HepG2 (cell line): ENCODE measurements at regions not wholly inside any gene's neighbourhood (a gene's known extent, or its start where the extent isn't known, plus 50 kb on each side); places are given as distances from the start of the nearest gene placed in this dataset.

Experiments used
- ARID5B ChIP-seq: IDR thresholded peaks from 2 replicates; pipeline ENCODE4 v1.4.0; 2020; ENCODE audit warnings: mild to moderate bottlenecking, missing genetic modification reagents
- CBFB ChIP-seq: sonication (generic); formaldehyde crosslinking; IDR thresholded peaks from 2 replicates; pipeline ENCODE4 v1.4.0; 2020; ENCODE audit warnings: missing genetic modification reagents
- CREB1 ChIP-seq, 2 experiments: fragments of 450-650 bp in 1 of 2; IDR thresholded peaks; 2 replicates each; pipeline ENCODE4 v1.6.1; 2016 to 2017; ENCODE audit warnings: control low read depth in 1 of 2, mild to moderate bottlenecking in 1 of 2, missing compliant biosample characterization in 1 of 2, missing genetic modification characterization in 1 of 2
- CTCF ChIP-seq: sonication (generic); formaldehyde crosslinking; IDR thresholded peaks from 2 replicates; pipeline ENCODE4 v1.5.0; 2020; ENCODE audit warnings: mild to moderate bottlenecking, missing genetic modification reagents, moderate library complexity
- JUND ChIP-seq: sonication (generic); formaldehyde crosslinking; IDR thresholded peaks from 2 replicates; pipeline ENCODE4 v1.8.0; 2022; ENCODE audit warnings: mild to moderate bottlenecking, missing genetic modification reagents
- MIXL1 ChIP-seq: IDR thresholded peaks from 2 replicates; pipeline ENCODE4 v1.6.1; 2016
- RAD21 ChIP-seq: fragments of 450-650 bp; formaldehyde crosslinking; IDR thresholded peaks from 2 replicates; pipeline ENCODE4 v1.5.0; 2020; ENCODE audit warnings: mild to moderate bottlenecking
- RFX5 ChIP-seq: IDR thresholded peaks from 2 replicates; pipeline ENCODE4 v1.6.1; 2011; ENCODE audit warnings: low read depth, low read length, improper control_type of control experiment
- RFXANK ChIP-seq: IDR thresholded peaks from 2 replicates; pipeline ENCODE4 v1.6.1; 2016
- ZNF547 ChIP-seq: sonication (generic); formaldehyde crosslinking; IDR thresholded peaks from 2 replicates; pipeline ENCODE4 v1.5.1; 2020; ENCODE audit warnings: mild to moderate bottlenecking, missing genetic modification reagents
- TF ChIP-seq, protein P1 (sequence below): sonication (generic); formaldehyde crosslinking; IDR thresholded peaks from 2 replicates; pipeline ENCODE4 v1.4.0; 2020; ENCODE audit warnings: missing genetic modification reagents

DNA sequence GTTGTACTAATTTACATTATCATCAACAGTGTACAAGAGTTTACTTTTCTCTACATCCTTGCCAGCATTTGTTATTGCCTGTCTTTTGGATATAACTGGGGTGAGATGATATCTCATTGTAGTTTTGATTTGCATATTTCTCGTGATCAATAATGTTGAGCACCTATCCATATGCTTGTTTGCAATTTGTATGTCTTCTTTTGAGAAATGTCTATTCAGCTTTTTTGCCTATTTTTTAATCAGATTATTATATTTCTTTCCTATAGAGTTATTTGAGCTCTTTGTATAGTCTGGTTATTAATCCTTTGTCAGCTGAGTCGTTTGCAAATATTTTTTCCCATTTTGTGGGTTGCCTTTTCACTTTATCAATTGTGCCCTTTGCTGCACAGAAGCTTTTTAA lies 540.8 kb upstream of the SGO1 start:
- TF ChIP-seq MIXL1 (CRISPR knock-in tag) (no peak), ZNF547 (CRISPR knock-in tag) (no peak), ARID5B (CRISPR knock-in tag) (no peak), RAD21 (CRISPR knock-in tag) (no peak), CTCF (CRISPR knock-in tag) (no peak), CREB1 (IDR thresholded peaks at IDR 0.05) (no peak), CREB1 (CRISPR knock-in tag; IDR thresholded peaks at IDR 0.05) (no peak), JUND (CRISPR knock-in tag) (no peak), RFX5 (no peak), CBFB (CRISPR knock-in tag) (no peak), RFXANK (CRISPR knock-in tag) (no peak)
- TF ChIP-seq, protein P1, sequence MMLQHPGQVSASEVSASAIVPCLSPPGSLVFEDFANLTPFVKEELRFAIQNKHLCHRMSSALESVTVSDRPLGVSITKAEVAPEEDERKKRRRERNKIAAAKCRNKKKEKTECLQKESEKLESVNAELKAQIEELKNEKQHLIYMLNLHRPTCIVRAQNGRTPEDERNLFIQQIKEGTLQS, result no peak
